Natural killer cell (primary cell): ENCODE measurements at regions not wholly inside any gene's neighbourhood (a gene's known extent, or its start where the extent isn't known, plus 50 kb on each side); places are given as distances from the start of the nearest gene placed in this dataset.

Experiments
- ATAC-seq, 3 donors: fragments of 150-1000 bp in 2 of 3; fragments of 200-7000 bp in 1 of 3; cut with Tn5 transposase; 1 replicate in 1 of 3; 2 replicates in 2 of 3; pipeline ENCODE4 v1.10.0; 2021; ENCODE audit warnings: mild to moderate bottlenecking in 2 of 3, moderate library complexity in 2 of 3
- DNase-seq, 2 donors: peaks; one replicate each; pipeline versions ENCODE4 v3.0.0 to v3.0.0-alpha.2; 2013 to 2021; ENCODE audit warnings: mixed read lengths in 1 of 2
- H3K27ac ChIP-seq: one replicate; pipeline ENCODE4 v1.5.1; 2013; ENCODE audit warnings: mild to moderate bottlenecking, low read length
- H3K27me3 ChIP-seq: one replicate; pipeline ENCODE4 v1.6.1; 2013; ENCODE audit warnings: low read length; ENCODE audit not compliant: control insufficient read depth, insufficient read depth
- H3K36me3 ChIP-seq: one replicate; pipeline ENCODE4 v1.6.1; 2013; ENCODE audit warnings: low read length; ENCODE audit not compliant: control insufficient read depth, insufficient read depth
- H3K4me1 ChIP-seq: one replicate; pipeline ENCODE4 v1.6.1; 2013; ENCODE audit warnings: low read length; ENCODE audit not compliant: control insufficient read depth, insufficient read depth
- H3K4me3 ChIP-seq: one replicate; pipeline ENCODE4 v1.5.1; 2013; ENCODE audit warnings: low read length
- H3K9me3 ChIP-seq: one replicate; pipeline ENCODE4 v1.6.1; 2013; ENCODE audit warnings: low read length; ENCODE audit not compliant: control insufficient read depth, insufficient read depth
- H3K27ac Mint-ChIP-seq, 2 donors: one replicate each; pipeline ENCODE4 v1.8.0; 2022; ENCODE audit warnings: mild to moderate bottlenecking in 2 of 2, mixed read lengths in 2 of 2, moderate library complexity in 1 of 2
- H3K27me3 Mint-ChIP-seq, 2 donors: one replicate each; pipeline ENCODE4 v1.8.0; 2022; ENCODE audit warnings: low read depth in 2 of 2, mixed read lengths in 2 of 2
- H3K36me3 Mint-ChIP-seq: one replicate; pipeline ENCODE4 v1.8.0; 2022; ENCODE audit warnings: mixed read lengths
- H3K4me1 Mint-ChIP-seq, 2 donors: one replicate each; pipeline ENCODE4 v1.8.0; 2022; ENCODE audit warnings: mixed read lengths in 2 of 2
- H3K4me3 Mint-ChIP-seq: one replicate; pipeline ENCODE4 v1.8.0; 2022; ENCODE audit warnings: mild to moderate bottlenecking, moderate library complexity, mixed read lengths
- H3K9me3 Mint-ChIP-seq, 2 donors: one replicate each; pipeline ENCODE4 v1.8.0; 2022; ENCODE audit warnings: mixed read lengths in 2 of 2
- CTCF ChIP-seq: fragments of 200-600 bp; IDR thresholded peaks from one replicate; pipeline ENCODE4 v1.8.0; 2022; ENCODE audit warnings: antibody characterized with exemption
- WGBS: methylation state at CpG from one replicate; pipeline ENCODE4 v1.1.7; 2013; ENCODE audit warnings: missing lambda C conversion rate; ENCODE audit not compliant: insufficient coverage; 5-methylcytosine and 5-hydroxymethylcytosine counted together
- intact Hi-C: fragments of 100-400 bp; cut with micrococcal nuclease; formaldehyde crosslinking; loops from one replicate; pipeline ENCODE4 v1.14.2; 2022

GRCh38 chr4:156237231-156237630 is 283.6 kb upstream of the CTSO start:
- TF ChIP-seq CTCF: no peak
- no peaks in the 10 kb centered on the region for H3K27me3 ChIP-seq

GRCh38 chr4:156230176-156230575 is 276.5 kb upstream of the CTSO start:
- no peaks in the 10 kb centered on the region for H3K27me3 Mint-ChIP-seq
- Histone ChIP-seq H3K36me3 (no peaks in the 10 kb centered on the region), H3K9me3 (no peaks in the 10 kb centered on the region), H3K27me3 (no peaks in the 10 kb centered on the region), H3K4me3 (no peak overlapping the region), H3K27ac (no peak overlapping the region), H3K4me1 (no peaks in the 10 kb centered on the region)
- H3K36me3 Mint-ChIP-seq: no peaks in the 10 kb centered on the region
- WGBS: 79% methylated on average over 1 of the region's 1 CpG
- DNase-seq (no peak), ATAC-seq (no peak)
- no peaks in the 10 kb centered on the region for H3K4me1 Mint-ChIP-seq
- no peak overlapping the region for H3K27ac Mint-ChIP-seq
- H3K4me3 Mint-ChIP-seq: no peak overlapping the region
- intact Hi-C loops: no loop called here
- no peak for TF ChIP-seq CTCF
- peaks cover 9 to 12% of the 10 kb centered on the region in 2 donors for H3K9me3 Mint-ChIP-seq

More at GRCh38 chr4:156237231-156237630, 283.6 kb upstream of the CTSO start:
- intact Hi-C loops: no loop called here
- H3K36me3 ChIP-seq: no peaks in the 10 kb centered on the region
- H3K27ac ChIP-seq: no peak overlapping the region
- Mint-ChIP-seq H3K4me3 (no peak overlapping the region), H3K9me3 (peaks cover 9 to 12% of the 10 kb centered on the region in 2 donors), H3K4me1 (no peaks in the 10 kb centered on the region), H3K36me3 (peaks cover 5% of the 10 kb centered on the region), H3K27ac (no peak overlapping the region), H3K27me3 (no peaks in the 10 kb centered on the region)
- no peak for ATAC-seq
- H3K4me3 ChIP-seq: no peak overlapping the region
- DNase-seq: no peak
- H3K9me3 ChIP-seq: no peaks in the 10 kb centered on the region
- WGBS: 88% methylated on average over 11 of the region's 11 CpGs
- H3K4me1 ChIP-seq: no peaks in the 10 kb centered on the region

- ATAC-seq: no peak
- no peaks in the 10 kb centered on the region for H3K4me1 ChIP-seq
- H3K27me3 ChIP-seq: no peaks in the 10 kb centered on the region
- DNase-seq: no peak
- H3K27ac ChIP-seq: no peak overlapping the region
- H3K4me3 ChIP-seq: no peak overlapping the region
- H3K27me3 Mint-ChIP-seq: no peaks in the 10 kb centered on the region
- no peaks in the 10 kb centered on the region for H3K36me3 ChIP-seq
- 81% methylated on average over 3 of the region's 3 CpGs for WGBS
- intact Hi-C loops: no loop called here
- no peak for TF ChIP-seq CTCF
- peaks cover 7 to 18% of the 10 kb centered on the region in 2 donors for H3K9me3 Mint-ChIP-seq
- no peak overlapping the region for H3K4me3 Mint-ChIP-seq
- H3K4me1 Mint-ChIP-seq: no peaks in the 10 kb centered on the region
- no peaks in the 10 kb centered on the region for H3K36me3 Mint-ChIP-seq
- H3K27ac Mint-ChIP-seq: no peak overlapping the region
- H3K9me3 ChIP-seq: no peaks in the 10 kb centered on the region
These were observed 275.0 kb upstream of the CTSO start for GRCh38 chr4:156228676-156229075.

- ATAC-seq (no peak), DNase-seq (no peak)
- Histone ChIP-seq H3K9me3 (no peaks in the 10 kb centered on the region), H3K27ac (no peak overlapping the region), H3K4me1 (no peaks in the 10 kb centered on the region), H3K27me3 (no peaks in the 10 kb centered on the region), H3K4me3 (no peak overlapping the region), H3K36me3 (no peaks in the 10 kb centered on the region)
- Mint-ChIP-seq H3K4me1 (no peaks in the 10 kb centered on the region), H3K27ac (no peak overlapping the region), H3K36me3 (no peaks in the 10 kb centered on the region), H3K9me3 (peaks cover 9 to 18% of the 10 kb centered on the region in 2 donors), H3K4me3 (no peak overlapping the region), H3K27me3 (no peaks in the 10 kb centered on the region)
- intact Hi-C loops: no loop called here
- TF ChIP-seq CTCF: no peak
These were observed 273.7 kb upstream of the CTSO start for GRCh38 chr4:156227321-156227720.
